ENCODE measurements at regions not wholly inside any gene's neighbourhood (a gene's known extent, or its start where the extent isn't known, plus 50 kb on each side); places are given as distances from the start of the nearest gene placed in this dataset.

- no peak for TF ChIP-seq POLR2A (IDR thresholded peaks at IDR 0.05)
- TF ChIP-seq CTCF (IDR thresholded peaks at IDR 0.05 in 8 of 11, conservative IDR thresholded peaks at IDR 0.05 in 3 of 11): no peak
- TF ChIP-seq POLR2AphosphoS5 (IDR thresholded peaks at IDR 0.05): no peak
Measured at GRCh38 chr1:187655104-187655503, 826.4 kb downstream of the PLA2G4A start.
